Kidney (tissue), 13 donors: ENCODE measurements at regions not wholly inside any gene's neighbourhood (a gene's known extent, or its start where the extent isn't known, plus 50 kb on each side); places are given as distances from the start of the nearest gene placed in this dataset.
A peak's percentile ranks its signal among the peaks of the same experiment; 100 is the strongest.

Experiments used
- DNase-seq, 5 donors: peaks; one replicate each; pipeline ENCODE4 v3.0.0-alpha.2; 2013 to 2020
- FAIRE-seq: peaks from 2 replicates; lab custom pipeline; 2012; peaks lifted over from hg19 to GRCh38; lab: Jason Lieb, UNC
- H3K27ac ChIP-seq, 2 donors: one replicate each; pipeline ENCODE4 v1.7.0; 2013; ENCODE audit warnings: low read depth in 2 of 2, low read length in 2 of 2, inconsistent platforms in 1 of 2
- H3K27me3 ChIP-seq: one replicate; pipeline ENCODE4 v1.7.1; 2013; ENCODE audit warnings: low read length, inconsistent platforms; ENCODE audit not compliant: control insufficient read depth, insufficient read depth
- H3K36me3 ChIP-seq, 3 donors: one replicate each; pipeline versions ENCODE4 v1.7.0 to v1.7.1; 2013; ENCODE audit warnings: low read length in 3 of 3, control low read depth in 1 of 3, inconsistent platforms in 1 of 3; ENCODE audit not compliant: insufficient read depth in 3 of 3, control insufficient read depth in 2 of 3
- H3K4me1 ChIP-seq, 3 donors: one replicate each; pipeline versions ENCODE4 v1.7.0 to v1.7.1; 2013; ENCODE audit warnings: low read length in 3 of 3, inconsistent platforms in 1 of 3, low read depth in 1 of 3; ENCODE audit not compliant: control insufficient read depth in 2 of 3, insufficient read depth in 2 of 3
- H3K4me3 ChIP-seq, 3 donors: one replicate each; pipeline versions ENCODE4 v1.7.0 to v1.8.1; 2013; ENCODE audit warnings: low read length in 3 of 3, control low read depth in 1 of 3, inconsistent platforms in 1 of 3
- H3K9ac ChIP-seq, 3 donors: one replicate each; pipeline versions ENCODE4 v1.7.0 to v1.7.1; 2013; ENCODE audit warnings: low read length in 3 of 3, control low read depth in 1 of 3, inconsistent platforms in 1 of 3
- H3K9me3 ChIP-seq, 3 donors: one replicate each; pipeline versions ENCODE4 v1.7.0 to v1.7.1; 2013; ENCODE audit warnings: low read length in 3 of 3, control low read depth in 1 of 3, inconsistent platforms in 1 of 3; ENCODE audit not compliant: control insufficient read depth in 2 of 3, insufficient read depth in 1 of 3
- intact Hi-C: fragments of 100-400 bp; cut with DNase I; formaldehyde crosslinking; loops from one replicate; pipeline ENCODE4 v1.11.1; 2022
- TF ChIP-seq, protein P1 (sequence below): IDR thresholded peaks from 3 replicates; pipeline ENCODE4 v1.5.1; 2012; ENCODE audit warnings: mild to moderate bottlenecking, moderate library complexity, borderline replicate concordance; ENCODE audit not compliant: insufficient read depth; ENCODE audit errors: extremely low read depth
- donor health status: control.
- donor health status: control.
- donor health status: control.
- donor health status: control.
- donor health status: control.
- donor health status: DM: yes; HTN: yes; CAD: no.
- donor health status: Normal renal cell carcinoma (clear cell type).

DNA sequence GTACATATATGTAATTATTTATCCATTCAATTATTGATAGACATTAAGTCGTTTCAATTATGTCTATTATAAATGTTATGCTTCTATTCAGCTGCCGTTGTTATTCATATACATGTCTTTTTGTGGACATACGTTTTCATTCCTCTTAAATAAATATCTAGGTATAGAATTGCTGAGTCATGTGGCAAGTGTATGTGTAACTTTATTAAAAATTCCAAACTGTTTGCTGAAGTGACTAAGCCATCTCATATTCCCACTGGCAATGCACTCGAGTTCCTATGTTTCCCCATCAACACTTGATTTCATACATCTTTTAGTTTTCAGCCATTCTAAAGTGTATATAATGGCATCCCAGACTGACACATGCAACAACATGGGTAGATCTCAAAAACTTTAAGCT lies 739.7 kb upstream of the POU3F2 start:
- Histone ChIP-seq H3K4me1 (no peaks in the 10 kb centered on the region), H3K27ac (no peak overlapping the region), H3K9me3 (no peaks in the 10 kb centered on the region), H3K9ac (no peak overlapping the region), H3K4me3 (no peak overlapping the region), H3K36me3 (no peaks in the 10 kb centered on the region), H3K27me3 (no peaks in the 10 kb centered on the region)
- TF ChIP-seq, protein P1, sequence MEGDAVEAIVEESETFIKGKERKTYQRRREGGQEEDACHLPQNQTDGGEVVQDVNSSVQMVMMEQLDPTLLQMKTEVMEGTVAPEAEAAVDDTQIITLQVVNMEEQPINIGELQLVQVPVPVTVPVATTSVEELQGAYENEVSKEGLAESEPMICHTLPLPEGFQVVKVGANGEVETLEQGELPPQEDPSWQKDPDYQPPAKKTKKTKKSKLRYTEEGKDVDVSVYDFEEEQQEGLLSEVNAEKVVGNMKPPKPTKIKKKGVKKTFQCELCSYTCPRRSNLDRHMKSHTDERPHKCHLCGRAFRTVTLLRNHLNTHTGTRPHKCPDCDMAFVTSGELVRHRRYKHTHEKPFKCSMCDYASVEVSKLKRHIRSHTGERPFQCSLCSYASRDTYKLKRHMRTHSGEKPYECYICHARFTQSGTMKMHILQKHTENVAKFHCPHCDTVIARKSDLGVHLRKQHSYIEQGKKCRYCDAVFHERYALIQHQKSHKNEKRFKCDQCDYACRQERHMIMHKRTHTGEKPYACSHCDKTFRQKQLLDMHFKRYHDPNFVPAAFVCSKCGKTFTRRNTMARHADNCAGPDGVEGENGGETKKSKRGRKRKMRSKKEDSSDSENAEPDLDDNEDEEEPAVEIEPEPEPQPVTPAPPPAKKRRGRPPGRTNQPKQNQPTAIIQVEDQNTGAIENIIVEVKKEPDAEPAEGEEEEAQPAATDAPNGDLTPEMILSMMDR = no peak
- intact Hi-C loops = no loop called here
- DNase-seq (no peak), FAIRE-seq (no peak)

DNA sequence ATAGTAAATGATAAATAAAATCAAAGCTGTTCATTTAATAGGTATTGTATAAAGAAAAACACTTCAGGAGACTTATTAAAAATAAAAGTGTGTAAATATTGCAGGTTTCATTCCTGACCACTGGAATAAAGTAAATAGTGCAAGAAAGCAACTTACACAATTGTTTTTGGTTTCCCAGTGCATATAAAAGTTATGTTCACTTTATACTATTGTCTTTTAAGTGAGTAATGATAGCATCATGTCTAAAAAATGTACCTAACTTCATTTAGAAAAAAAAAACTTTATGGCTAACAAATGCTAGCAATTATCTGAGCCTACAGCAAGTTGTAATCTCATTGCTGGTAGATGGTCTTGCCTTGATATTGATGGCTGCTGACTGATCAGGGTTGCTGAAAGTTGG lies 726.6 kb upstream of the POU3F2 start:
- H3K27me3 ChIP-seq = no peaks in the 10 kb centered on the region
- intact Hi-C loops = no loop called here
- no peak for FAIRE-seq
- no peaks in the 10 kb centered on the region for H3K36me3 ChIP-seq
- H3K9ac ChIP-seq = no peak overlapping the region
- no peak for DNase-seq
- no peak overlapping the region for H3K27ac ChIP-seq
- TF ChIP-seq, protein P1 = no peak
- H3K9me3 ChIP-seq = no peaks in the 10 kb centered on the region
- H3K4me1 ChIP-seq = no peaks in the 10 kb centered on the region
- H3K4me3 ChIP-seq = no peak overlapping the region

DNA sequence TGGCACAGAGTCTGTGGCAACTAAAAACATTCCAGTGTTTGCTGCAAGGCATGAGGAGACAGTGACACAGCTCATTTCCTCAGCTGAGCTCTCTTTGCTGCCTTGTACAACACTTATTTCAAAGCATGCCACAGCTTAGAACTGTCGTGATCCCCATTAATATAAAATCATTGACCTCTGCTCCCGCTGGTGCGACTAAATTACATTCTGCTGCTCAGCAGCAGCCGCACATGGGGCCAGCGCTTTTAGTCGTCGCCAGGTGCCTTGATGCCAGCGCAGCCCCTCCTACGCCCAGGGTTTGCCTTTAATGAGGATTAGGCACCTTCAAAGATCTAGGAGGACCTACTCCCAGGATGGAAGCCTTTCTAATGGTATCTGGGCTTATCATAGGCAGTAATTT lies 717.9 kb upstream of the POU3F2 start:
- H3K27me3 ChIP-seq = no peaks in the 10 kb centered on the region
- H3K36me3 ChIP-seq = no peaks in the 10 kb centered on the region
- FAIRE-seq (no peak), DNase-seq (peak in 3 of 5 donors; percentile 12 to 25 (median 16))
- TF ChIP-seq, protein P1 = no peak
- H3K4me3 ChIP-seq = no peak overlapping the region
- no peak overlapping the region for H3K9ac ChIP-seq
- H3K9me3 ChIP-seq = no peaks in the 10 kb centered on the region
- intact Hi-C loops = no loop called here
- no peak overlapping the region for H3K27ac ChIP-seq
- H3K4me1 ChIP-seq = no peaks in the 10 kb centered on the region

DNA sequence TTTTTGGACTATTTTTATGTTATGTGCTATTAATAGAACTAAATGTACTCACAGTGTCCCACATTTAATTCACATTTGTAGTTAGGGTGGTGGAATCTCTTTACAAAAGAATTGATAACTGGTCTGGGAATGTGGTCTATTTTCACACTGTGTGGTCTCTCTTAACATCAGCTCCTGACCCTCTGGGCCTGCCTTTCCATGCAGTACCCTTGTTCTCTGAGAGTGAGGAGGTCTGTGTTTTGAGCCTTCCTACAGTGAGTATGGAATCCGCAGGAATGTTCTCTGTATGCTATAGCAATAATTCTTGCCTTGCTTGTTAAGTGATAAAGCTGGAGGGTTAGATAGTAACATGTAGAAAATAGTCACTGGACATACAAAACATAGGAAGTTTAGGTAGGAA lies 717.3 kb upstream of the POU3F2 start:
- H3K36me3 ChIP-seq = no peaks in the 10 kb centered on the region
- no peak for FAIRE-seq

More for the DNA sequence above, 717.3 kb upstream of the POU3F2 start:
- TF ChIP-seq, protein P1 = no peak
- Histone ChIP-seq H3K27ac (no peak overlapping the region), H3K27me3 (no peaks in the 10 kb centered on the region), H3K4me3 (no peak overlapping the region), H3K4me1 (no peaks in the 10 kb centered on the region), H3K9me3 (no peaks in the 10 kb centered on the region), H3K9ac (no peak overlapping the region)
- DNase-seq = no peak
- intact Hi-C loops = no loop called here
